HEK293T (cell line): ENCODE measurements at regions not wholly inside any gene's neighbourhood (a gene's known extent, or its start where the extent isn't known, plus 50 kb on each side); places are given as distances from the start of the nearest gene placed in this dataset.

ENCODE experiments used
- CTCF ChIA-PET: fragments of 350-600 bp; formaldehyde crosslinking; extraction: SDS; loops from one replicate; lab custom pipeline; 2021; ENCODE audit warnings: antibody characterized with exemption, inconsistent platforms; lab: Yijun Ruan, JAX
- POLR2A ChIA-PET: fragments of 350-600 bp; formaldehyde crosslinking; extraction: SDS; loops from one replicate; lab custom pipeline; 2020; ENCODE audit warnings: antibody characterized with exemption, inconsistent platforms; lab: Yijun Ruan, JAX
- DNase-seq: peaks from one replicate; pipeline ENCODE4 v3.0.0; 2012; ENCODE audit warnings: mixed read lengths; ENCODE audit errors: extremely low spot score
- ARNT ChIP-seq: fragments of 450-650 bp; IDR thresholded peaks from 2 replicates; pipeline ENCODE4 v1.6.1; 2017; ENCODE audit warnings: mild to moderate bottlenecking
- BHLHE40 ChIP-seq: fragments of 450-650 bp; IDR thresholded peaks from 2 replicates; pipeline ENCODE4 v1.6.1; 2016; ENCODE audit warnings: mild to moderate bottlenecking, moderate library complexity, borderline replicate concordance
- CTBP1 ChIP-seq: fragments of 450-650 bp; IDR thresholded peaks from 2 replicates; pipeline ENCODE4 v1.6.1; 2016; ENCODE audit warnings: borderline replicate concordance
- ELF4 ChIP-seq: fragments of 450-650 bp; IDR thresholded peaks from 2 replicates; pipeline ENCODE4 v1.6.1; 2017; ENCODE audit warnings: antibody characterized with exemption
- FOXA1 ChIP-seq: fragments of 450-650 bp; IDR thresholded peaks from 2 replicates; pipeline ENCODE4 v1.6.1; 2016; ENCODE audit warnings: mild to moderate bottlenecking
- FOXK2 ChIP-seq: fragments of 450-650 bp; IDR thresholded peaks from 2 replicates; pipeline ENCODE4 v1.6.1; 2016; ENCODE audit warnings: mild to moderate bottlenecking
- FOXM1 ChIP-seq: fragments of 450-650 bp; IDR thresholded peaks from 2 replicates; pipeline ENCODE4 v1.6.1; 2017; ENCODE audit warnings: mild to moderate bottlenecking, borderline replicate concordance
- HDGF ChIP-seq: fragments of 450-650 bp; IDR thresholded peaks from 2 replicates; pipeline ENCODE4 v1.6.1; 2017; ENCODE audit warnings: antibody characterized with exemption, borderline replicate concordance
- L3MBTL2 ChIP-seq: fragments of 450-650 bp; conservative IDR thresholded peaks from 2 replicates; pipeline ENCODE4 v1.6.1; 2016; ENCODE audit warnings: mild to moderate bottlenecking
- LEF1 ChIP-seq: fragments of 450-650 bp; IDR thresholded peaks from 2 replicates; pipeline ENCODE4 v1.6.1; 2017; ENCODE audit warnings: mild to moderate bottlenecking, borderline replicate concordance
- NFRKB ChIP-seq: fragments of 450-650 bp; IDR thresholded peaks from 2 replicates; pipeline ENCODE4 v1.6.1; 2016; ENCODE audit warnings: mild to moderate bottlenecking, moderate library complexity
- SP1 ChIP-seq: fragments of 450-650 bp; IDR thresholded peaks from 2 replicates; pipeline ENCODE4 v1.6.1; 2017
- SUZ12 ChIP-seq: fragments of 450-650 bp; IDR thresholded peaks from 2 replicates; pipeline ENCODE4 v1.6.1; 2016; ENCODE audit warnings: mild to moderate bottlenecking
- TARDBP ChIP-seq: fragments of 450-650 bp; IDR thresholded peaks from 2 replicates; pipeline ENCODE4 v1.6.1; 2016
- ZNF384 ChIP-seq: fragments of 450-650 bp; IDR thresholded peaks from 2 replicates; pipeline ENCODE4 v1.6.1; 2016
- TF ChIP-seq, protein P1 (sequence below): fragments of 450-650 bp; IDR thresholded peaks from 2 replicates; pipeline ENCODE4 v1.6.1; 2016

DNA sequence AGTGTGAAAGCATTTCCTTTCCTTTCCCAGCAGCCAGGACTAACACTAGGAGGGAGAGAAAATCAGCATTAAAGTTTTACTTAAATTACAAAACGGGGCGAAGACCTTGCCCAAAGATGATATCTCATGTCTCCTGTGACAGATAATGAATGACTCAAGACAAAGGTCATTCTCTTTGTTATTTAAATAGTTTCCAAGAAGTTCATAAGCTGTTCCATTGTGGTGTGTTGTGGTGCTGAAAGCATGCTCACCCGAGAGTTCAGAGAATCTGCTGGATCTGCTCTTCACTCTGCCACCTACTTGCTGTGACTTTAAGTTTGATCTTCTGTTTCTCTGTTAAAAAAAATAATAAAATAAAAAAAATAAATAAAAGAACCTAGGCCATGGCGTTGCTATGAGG is 265.9 kb upstream of the NR4A3 start:
- TF ChIP-seq, protein P1, sequence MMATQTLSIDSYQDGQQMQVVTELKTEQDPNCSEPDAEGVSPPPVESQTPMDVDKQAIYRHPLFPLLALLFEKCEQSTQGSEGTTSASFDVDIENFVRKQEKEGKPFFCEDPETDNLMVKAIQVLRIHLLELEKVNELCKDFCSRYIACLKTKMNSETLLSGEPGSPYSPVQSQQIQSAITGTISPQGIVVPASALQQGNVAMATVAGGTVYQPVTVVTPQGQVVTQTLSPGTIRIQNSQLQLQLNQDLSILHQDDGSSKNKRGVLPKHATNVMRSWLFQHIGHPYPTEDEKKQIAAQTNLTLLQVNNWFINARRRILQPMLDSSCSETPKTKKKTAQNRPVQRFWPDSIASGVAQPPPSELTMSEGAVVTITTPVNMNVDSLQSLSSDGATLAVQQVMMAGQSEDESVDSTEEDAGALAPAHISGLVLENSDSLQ, result no peak
- no peak for TF ChIP-seq ARNT
- no peak for TF ChIP-seq LEF1
- no peak for TF ChIP-seq BHLHE40
- TF ChIP-seq ZNF384, result no peak
- TF ChIP-seq SUZ12, result no peak
- no peak for TF ChIP-seq HDGF
- no peak for DNase-seq
- CTCF ChIA-PET, result no interaction called here
- POLR2A ChIA-PET, result no interaction called here

DNA sequence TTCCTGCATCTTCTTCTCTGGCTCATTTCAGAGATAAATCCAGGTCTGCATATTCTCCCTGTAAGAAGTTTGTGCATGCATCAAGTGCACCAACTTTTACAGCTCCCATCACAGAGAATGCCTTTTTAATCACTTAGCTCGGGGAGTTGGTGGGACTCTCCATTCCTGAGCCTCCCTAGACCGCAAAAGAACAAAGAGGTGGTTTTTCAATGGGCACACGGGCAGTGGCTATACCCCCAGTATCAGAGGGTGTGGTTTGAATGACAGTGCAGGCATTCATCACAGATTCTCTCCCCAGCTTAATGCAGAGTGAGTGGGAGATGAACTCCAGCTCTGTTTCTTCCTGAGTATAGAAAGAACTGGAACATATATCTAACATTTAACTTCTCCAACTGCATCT is 264.7 kb upstream of the NR4A3 start:
- TF ChIP-seq NFRKB (no peak), ZNF384 (no peak), SP1 (no peak), FOXK2 (no peak), SUZ12 (no peak), HDGF (no peak)
- TF ChIP-seq, protein P1, result no peak
- no peak for DNase-seq
- CTCF ChIA-PET, result interaction anchor here (0.6 kb wide), 1 partner anchor 1672 kb away, joined by 3 read pairs; no protein-coding TSS in a partner anchor
- POLR2A ChIA-PET, result no interaction called here

DNA sequence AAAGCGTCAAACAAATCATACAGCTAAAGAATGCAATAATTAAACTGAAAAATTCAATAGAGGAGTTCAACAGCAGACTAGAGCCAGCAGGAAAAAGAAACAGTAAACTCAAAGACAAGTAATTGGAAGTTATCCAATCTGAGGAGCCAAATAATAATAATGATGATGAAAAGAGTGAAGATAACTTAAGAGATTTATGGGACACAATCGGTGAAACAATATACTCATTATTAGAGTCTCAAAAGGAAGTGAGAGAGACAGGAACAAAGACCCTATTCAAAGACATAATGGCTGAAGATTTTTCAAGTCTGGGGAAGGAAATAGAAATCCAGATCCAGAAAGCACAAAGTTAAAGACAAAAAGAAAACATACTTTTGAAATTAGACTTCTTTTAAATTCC is 263.9 kb upstream of the NR4A3 start:
- TF ChIP-seq BHLHE40 (no peak), L3MBTL2 (no peak)
- ChIA-PET POLR2A (no interaction called here), CTCF (no interaction called here)
- DNase-seq, result no peak

DNA sequence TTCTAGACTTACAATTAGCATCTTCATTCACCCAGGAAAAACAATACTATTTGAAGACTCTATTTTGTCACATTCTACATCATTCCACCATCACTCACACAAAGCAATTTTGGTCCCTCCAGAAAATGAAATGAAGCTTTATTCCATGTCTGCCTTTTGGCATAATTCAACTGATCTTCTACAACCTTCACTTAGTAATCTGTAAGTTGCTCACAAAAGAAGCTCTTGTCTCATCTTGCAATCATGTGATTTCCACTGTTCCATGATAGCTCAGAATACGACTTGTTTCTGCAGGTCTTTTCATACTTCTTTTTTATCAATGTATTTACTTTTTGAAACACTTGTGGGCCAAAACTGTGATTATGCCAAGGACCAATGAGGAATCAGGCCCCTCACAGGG is 261.9 kb upstream of the NR4A3 start:
- ChIA-PET POLR2A (no interaction called here), CTCF (no interaction called here)
- no peak for DNase-seq
- TF ChIP-seq, protein P1, result no peak
- TF ChIP-seq NFRKB (no peak), ELF4 (no peak), SUZ12 (no peak), ZNF384 (no peak), LEF1 (no peak), BHLHE40 (no peak)

DNA sequence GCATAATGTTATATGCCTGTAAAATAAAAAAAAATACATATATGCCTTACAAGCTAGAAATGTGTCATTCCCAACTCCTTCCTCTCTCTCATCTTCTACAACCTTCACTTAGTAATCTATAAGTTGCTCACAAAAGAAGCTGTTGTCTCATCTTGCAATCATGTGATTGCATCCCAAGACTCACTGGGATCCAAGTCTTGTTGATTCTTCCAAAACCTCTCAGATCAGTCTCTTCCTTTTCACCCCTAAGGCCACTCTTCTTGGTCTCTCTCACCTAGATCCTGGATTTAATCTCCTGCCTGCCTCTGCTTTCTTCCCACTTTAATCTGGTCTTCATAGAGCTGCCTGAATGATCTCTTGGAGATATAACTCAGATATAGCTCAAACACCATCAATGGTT is 261.1 kb upstream of the NR4A3 start:
- POLR2A ChIA-PET, result interaction anchor here (0.6 kb wide), 1 partner anchor 432 kb away, joined by 5 read pairs; no protein-coding TSS in a partner anchor
- CTCF ChIA-PET, result no interaction called here
- TF ChIP-seq ELF4, result no peak
- TF ChIP-seq ZNF384, result no peak
- no peak for TF ChIP-seq BHLHE40
- TF ChIP-seq FOXM1, result no peak
- no peak for TF ChIP-seq SUZ12
- no peak for TF ChIP-seq HDGF
- TF ChIP-seq ARNT, result no peak
- TF ChIP-seq NFRKB, result no peak
- no peak for DNase-seq

DNA sequence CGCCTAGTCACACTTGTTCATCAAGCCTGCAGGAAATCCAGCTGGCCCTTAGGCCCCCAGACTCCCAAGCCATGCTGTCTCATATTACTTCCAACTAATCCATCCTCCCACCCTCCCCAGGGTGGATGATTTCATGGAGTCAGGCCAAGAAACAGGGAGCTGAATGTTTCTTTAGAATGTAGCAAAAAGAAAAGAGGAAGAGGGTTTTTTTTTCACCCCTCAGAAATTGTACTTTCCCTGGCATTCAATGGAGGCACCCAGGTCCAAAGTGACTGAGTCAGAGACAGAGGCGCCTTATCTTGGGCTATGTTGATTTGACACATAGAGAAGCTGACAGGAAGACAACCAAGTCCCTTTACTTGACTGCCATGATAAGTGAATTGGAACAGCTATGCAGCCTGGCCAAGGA is 260.2 kb upstream of the NR4A3 start:
- TF ChIP-seq ELF4, result no peak
- TF ChIP-seq ARNT, result no peak
- TF ChIP-seq FOXA1, result no peak
- TF ChIP-seq SP1, result no peak
- no peak for TF ChIP-seq CTBP1
- TF ChIP-seq TARDBP, result no peak
- ChIA-PET POLR2A (no interaction called here), CTCF (no interaction called here)
- DNase-seq, result no peak

DNA sequence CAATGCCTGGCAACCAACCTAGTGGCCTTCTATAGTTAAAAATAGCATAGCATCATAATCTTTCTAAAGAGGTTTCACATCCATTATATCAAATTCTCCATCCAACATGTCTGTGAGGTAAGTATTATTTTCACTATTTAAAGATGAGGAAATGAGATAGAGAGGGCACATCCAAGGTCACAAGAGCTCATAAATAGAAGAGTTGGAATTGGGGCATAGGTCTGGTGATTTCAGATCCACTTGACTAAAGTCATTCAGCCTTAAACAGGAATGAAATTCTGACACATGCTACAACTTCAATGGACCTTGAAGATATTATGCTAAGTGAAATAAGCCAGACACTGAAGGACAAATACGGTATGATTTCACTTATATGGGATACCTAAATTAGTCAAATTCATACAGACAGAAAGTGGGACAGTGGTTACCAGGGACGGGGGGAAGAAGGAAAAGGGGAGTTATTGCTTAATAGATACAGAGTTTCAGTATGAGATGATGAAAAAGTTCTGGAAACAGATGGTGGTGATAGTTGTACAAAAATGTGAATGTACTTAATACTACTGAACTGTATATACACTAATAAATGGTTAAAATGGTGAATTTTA is 259.6 kb upstream of the NR4A3 start:
- no peak for TF ChIP-seq L3MBTL2
- TF ChIP-seq FOXK2, result no peak
- no peak for TF ChIP-seq FOXM1
- no peak for TF ChIP-seq NFRKB
- no peak for TF ChIP-seq ELF4
- TF ChIP-seq CTBP1, result no peak
- TF ChIP-seq, protein P1, result no peak
- TF ChIP-seq FOXA1, result no peak
- no peak for TF ChIP-seq ZNF384
- TF ChIP-seq SP1, result no peak
- TF ChIP-seq ARNT, result no peak
- TF ChIP-seq BHLHE40, result no peak
- no peak for TF ChIP-seq TARDBP
- DNase-seq, result no peak
- ChIA-PET CTCF (no interaction called here), POLR2A (no interaction called here)
